Superior temporal gyrus (tissue), 1 donor: ENCODE measurements at regions not wholly inside any gene's neighbourhood (a gene's known extent, or its start where the extent isn't known, plus 50 kb on each side); places are given as distances from the start of the nearest gene placed in this dataset.
A peak's percentile ranks its signal among the peaks of the same experiment; 100 is the strongest.
"Not testable (repeated sequence)": the region's sequence is repeated elsewhere in the genome, so short reads cannot be mapped to it uniquely, and the experiment has no call there.

Experiments
- DNase-seq: peaks from one replicate; pipeline ENCODE4 v3.0.0-alpha.2; 2016; ENCODE audit errors: extremely low spot score

DNA sequence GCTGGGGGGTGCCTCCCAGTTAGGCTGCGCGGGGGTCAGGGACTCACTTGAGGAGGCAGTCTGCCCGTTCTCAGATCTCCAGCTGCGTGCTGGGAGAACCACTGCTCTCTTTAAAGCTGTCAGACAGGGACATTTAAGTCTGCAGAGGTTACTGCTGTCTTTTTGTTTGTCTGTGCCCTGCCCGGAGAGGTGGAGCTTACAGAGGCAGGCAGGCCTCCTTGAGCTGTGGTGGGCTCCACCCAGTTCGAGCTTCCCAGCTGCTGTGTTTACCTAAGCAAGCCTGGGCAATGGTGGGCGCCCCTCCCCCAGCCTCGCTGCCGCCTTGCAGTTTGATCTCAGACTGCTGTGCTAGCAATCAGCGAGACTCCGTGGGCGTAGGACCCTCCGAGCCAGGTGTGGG is 584.2 kb upstream of the SLC39A10 start:
- DNase-seq = not testable (repeated sequence)

DNA sequence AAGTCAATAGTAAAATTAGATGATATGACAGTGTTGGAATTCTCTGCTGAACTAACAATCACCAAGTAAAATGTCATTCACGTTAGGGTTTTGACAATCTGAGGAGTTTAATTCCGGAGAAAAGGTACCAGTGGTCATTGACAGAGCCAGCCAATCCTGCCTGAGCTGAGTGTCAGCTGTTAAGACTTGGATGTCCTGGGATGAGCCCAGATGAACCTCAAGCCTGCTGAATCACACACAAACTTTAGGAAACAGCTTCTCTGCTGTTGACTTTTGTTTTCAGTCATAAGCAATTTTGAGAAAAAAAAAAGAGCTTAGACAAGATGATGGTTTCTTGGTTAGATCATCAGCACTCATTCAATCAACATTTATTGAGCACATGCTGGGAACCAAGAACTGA is 600.0 kb upstream of the SLC39A10 start:
- no peak for DNase-seq

DNA sequence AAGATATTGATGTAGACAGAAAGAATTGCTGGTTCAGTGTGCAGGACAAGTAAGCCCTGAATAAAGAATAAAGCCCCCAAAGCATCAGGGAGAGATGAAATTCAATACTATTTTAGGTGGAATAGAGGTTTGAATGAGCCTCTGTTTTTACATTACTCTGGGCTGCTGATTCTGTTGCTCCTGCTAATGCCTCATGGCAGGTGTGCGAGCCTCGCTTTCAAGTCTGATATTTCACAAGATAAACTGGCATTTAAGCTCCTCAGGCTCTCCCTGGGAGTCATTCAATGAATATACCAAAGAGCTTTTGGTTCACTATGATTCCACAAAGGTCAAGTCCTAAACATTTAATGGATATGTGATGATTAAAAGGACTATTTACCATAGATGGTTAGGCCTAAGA is 601.0 kb upstream of the SLC39A10 start:
- DNase-seq = no peak

GRCh38 chr2:195051401-195051800 is 605.6 kb upstream of the SLC39A10 start:
- peak; percentile 24 for DNase-seq

DNA sequence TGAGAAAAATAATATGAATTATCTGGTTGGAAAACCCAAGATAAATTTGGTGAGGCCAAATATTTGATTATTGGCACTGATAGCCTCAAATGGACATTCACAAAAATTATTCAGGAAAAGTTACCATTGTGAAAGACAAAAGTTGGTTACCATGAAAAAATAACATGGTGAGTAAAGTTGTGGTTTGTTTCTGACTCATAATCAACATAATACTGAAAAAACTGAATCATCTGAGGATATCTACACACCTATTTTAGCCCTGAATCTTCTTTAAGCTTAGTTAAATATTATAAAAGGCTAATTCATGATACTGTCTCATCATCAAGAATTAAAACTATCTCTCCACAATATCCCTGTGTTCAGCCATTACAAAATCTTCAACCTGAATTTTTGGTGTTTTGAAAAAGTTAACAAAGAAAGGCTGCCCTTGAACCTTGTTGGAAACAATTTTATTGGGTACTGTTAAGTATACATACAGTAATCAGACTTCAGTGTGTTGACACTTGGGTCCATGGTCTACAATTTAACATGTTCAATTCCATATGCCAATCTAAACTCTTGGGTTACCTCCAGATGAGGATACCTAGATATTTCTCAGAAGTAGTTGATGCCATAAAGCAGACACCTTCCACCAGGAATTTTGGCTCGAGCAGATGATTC is 607.5 kb upstream of the SLC39A10 start:
- no peak for DNase-seq

- no peak for DNase-seq
These were observed 609.1 kb upstream of the SLC39A10 start for GRCh38 chr2:195047955-195048354.

GRCh38 chr2:195044801-195045200 is 612.2 kb upstream of the SLC39A10 start:
- DNase-seq = no peak

DNA sequence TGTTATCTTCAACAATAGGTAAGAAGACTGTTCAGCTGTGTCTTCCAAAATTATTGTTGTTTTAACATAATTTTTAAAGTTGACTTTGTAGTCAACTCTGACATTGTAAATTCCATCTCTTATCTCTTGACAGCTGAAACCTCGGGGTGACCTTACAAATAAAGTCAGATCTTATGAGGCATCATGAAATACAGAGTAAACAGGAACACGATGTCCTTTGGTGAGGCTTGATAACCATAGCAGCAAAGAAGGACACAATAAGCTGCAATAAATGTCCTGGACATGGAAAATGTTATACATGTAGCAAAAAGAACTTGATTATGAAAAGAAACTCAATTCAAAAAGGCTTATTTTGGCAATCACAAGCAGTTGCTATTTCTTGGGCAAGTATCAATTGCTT is 618.9 kb upstream of the SLC39A10 start:
- DNase-seq = no peak

GRCh38 chr2:195037045-195037444 is 620.0 kb upstream of the SLC39A10 start:
- no peak for DNase-seq

DNA sequence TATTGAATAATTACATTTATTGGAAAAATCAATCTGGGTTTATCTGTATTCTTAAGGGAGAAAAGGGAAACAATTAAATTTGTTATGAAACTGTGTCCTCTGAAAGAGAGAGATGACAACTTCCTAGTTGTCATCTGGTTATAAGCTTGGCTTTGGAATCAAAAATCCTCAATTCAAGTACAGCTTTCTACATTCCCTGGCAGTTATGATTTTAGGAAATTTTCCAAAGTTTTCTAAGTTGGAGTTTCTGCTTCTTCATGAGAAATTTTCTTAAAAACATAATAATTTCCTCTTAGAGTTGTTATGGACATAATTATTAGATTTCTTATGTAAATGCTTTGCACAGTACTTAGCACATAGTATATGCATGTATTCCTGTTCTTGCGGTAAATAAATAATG is 625.6 kb upstream of the SLC39A10 start:
- DNase-seq = no peak

- DNase-seq = no peak
These were observed 627.0 kb upstream of the SLC39A10 start for GRCh38 chr2:195029804-195030654.

GRCh38 chr2:195027947-195028346 is 629.1 kb upstream of the SLC39A10 start:
- no peak for DNase-seq

DNA sequence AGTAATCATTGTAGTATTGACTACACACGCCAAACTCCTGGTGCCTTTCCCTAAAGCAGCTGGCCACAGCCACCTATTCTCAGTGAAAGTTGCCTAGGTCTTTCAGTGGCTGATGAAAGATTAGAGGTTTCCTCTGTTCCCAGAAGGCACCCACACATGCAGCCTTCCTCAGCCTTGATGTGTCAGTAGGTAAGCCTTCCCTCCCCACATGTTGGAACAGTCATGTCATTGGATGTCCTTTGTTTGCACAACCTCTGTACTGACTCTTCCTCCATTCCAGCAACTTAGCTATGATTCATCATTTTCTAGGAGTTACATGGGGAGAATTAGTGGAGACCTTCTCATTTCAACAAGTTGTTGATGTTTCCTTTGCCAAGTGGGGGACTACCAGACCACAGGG is 630.8 kb upstream of the SLC39A10 start:
- DNase-seq = no peak

DNA sequence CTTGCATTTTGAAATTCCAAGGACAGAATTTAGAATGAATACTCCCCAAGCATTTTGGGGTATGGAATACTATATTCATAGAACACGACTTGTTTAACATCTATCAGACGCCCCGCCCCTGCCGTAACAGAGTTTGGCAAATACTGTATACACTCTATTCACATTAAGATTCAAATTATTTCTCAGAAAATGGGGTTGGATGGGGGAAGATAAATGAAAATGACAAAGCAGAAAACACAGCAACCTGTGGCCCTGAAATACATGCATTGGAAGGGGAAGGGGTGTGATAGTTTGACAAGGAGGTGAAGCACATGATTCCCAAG is 634.6 kb upstream of the SLC39A10 start:
- no peak for DNase-seq

- peak; percentile 41 for DNase-seq
These were observed 635.1 kb upstream of the SLC39A10 start for GRCh38 chr2:195021711-195022507.

DNA sequence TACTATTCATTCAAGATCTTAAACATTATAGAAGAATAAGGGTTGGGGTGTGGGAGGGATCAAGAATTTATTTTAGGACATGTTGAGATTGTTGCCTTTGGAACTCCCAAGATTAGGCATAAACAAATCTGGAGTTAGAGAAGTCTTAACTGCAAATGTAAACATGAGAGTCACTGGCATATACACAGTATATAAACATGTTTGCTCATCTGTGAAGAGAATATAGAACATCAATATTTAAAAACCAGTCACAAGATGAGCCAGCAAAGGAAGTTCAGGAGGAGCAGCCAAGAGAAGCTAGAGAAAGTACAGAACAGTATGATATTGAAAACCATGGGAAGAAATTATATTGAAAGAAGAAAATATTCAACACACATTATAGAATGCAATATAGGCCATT is 638.6 kb upstream of the SLC39A10 start:
- no peak for DNase-seq

DNA sequence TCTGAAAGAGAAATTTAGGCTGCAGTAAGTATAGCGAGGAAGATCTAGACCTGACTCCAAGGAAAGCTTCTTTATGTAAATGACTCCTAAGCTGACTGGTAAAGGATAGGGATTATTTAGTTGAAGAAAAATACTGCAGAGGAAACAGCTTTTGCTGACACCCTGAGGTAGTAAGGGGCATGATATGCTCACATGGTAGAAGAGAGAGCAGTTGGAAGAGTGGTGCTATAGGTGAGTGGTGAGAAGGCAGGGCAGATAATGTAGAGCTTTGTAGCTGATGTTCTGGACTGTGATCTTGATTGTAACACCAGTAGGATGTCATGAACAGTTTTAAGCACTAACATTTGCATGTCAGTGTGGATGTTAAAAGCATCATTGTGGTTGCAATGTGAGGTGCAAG is 639.1 kb upstream of the SLC39A10 start:
- peak; percentile 12 for DNase-seq

DNA sequence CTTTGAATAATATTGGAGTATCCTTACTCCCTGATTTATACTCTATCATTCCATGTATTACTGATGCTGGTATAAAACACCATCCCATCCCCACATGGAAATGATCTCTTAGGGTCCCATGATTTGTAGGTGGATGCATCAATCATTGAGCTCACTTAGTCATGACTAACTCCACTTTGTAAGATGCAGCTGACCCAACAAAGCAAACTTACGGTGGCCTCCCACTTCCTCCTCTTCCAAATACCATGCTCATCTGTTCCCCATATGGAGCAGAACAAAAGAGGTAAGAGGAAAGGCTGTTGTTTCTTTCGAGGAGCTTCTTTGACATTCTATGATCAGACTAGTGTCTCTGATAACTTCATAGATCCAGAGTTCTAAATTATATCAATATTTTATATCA is 640.2 kb upstream of the SLC39A10 start:
- no peak for DNase-seq

- DNase-seq = peak; percentile 73
These were observed 647.8 kb upstream of the SLC39A10 start for GRCh38 chr2:195009202-195009601.

GRCh38 chr2:195006856-195007255 is 650.2 kb upstream of the SLC39A10 start:
- no peak for DNase-seq

GRCh38 chr2:195003881-195004471 is 653.0 kb upstream of the SLC39A10 start:
- DNase-seq = no peak

GRCh38 chr2:195001924-195002323 is 655.1 kb upstream of the SLC39A10 start:
- DNase-seq = no peak
